ENCODE measurements at regions not wholly inside any gene's neighbourhood (a gene's known extent, or its start where the extent isn't known, plus 50 kb on each side); places are given as distances from the start of the nearest gene placed in this dataset.

DNA sequence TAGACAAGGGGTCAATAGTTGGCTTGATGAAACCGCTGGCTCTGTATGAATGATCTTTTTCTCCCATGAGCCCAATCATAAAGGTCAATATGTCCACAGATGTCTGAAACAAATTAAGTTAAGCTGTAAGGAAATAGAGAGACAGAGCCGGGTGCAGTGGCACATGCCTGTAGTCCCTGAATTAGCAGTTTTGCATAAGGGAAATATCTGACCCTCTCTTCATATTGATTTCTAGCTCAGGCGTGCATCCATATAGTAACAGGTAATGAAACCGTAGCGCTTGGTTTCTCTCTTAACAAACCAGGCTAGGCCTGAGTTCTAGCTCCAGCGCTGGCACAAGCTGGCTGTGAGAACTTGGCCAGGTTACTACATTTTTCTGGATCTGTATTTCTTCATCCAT, 118.1 kb upstream of the ERCC6L2 start:
- TF ChIP-seq CTCF (conservative IDR thresholded peaks at IDR 0.05; ENCODE audit: low read depth, low read length) (no peak), CEBPB (IDR thresholded peaks at IDR 0.05; ENCODE audit: low read depth, low read length) (no peak), POLR2A (IDR thresholded peaks at IDR 0.05; ENCODE audit: low read depth, low read length) (no peak), RFX5 (IDR thresholded peaks at IDR 0.05; ENCODE audit: low read depth, low read length) (no peak), NFE2L2 (IDR thresholded peaks at IDR 0.05; ENCODE audit: low read depth, low read length) (no peak), USF2 (IDR thresholded peaks at IDR 0.05; ENCODE audit: low read depth, low read length) (no peak), MAFK (IDR thresholded peaks at IDR 0.05; ENCODE audit: low read depth, low read length) (no peak), BHLHE40 (IDR thresholded peaks at IDR 0.05; ENCODE audit: low read depth, low read length) (no peak), MXI1 (IDR thresholded peaks at IDR 0.05; ENCODE audit: borderline replicate concordance, low read depth, low read length) (no peak), RAD21 (IDR thresholded peaks at IDR 0.05; ENCODE audit: low read length) (no peak), RCOR1 (IDR thresholded peaks at IDR 0.05; ENCODE audit: insufficient replicate concordance, low read length) (no peak)
